SK-N-SH (cell line): ENCODE measurements at regions not wholly inside any gene's neighbourhood (a gene's known extent, or its start where the extent isn't known, plus 50 kb on each side); places are given as distances from the start of the nearest gene placed in this dataset.

Source experiments
- CTCF ChIA-PET: fragments of 300-600, 350-600 bp; formaldehyde crosslinking; extraction: SDS; loops from one replicate; lab custom pipeline; 2021; lab: Yijun Ruan, JAX
- POLR2A ChIA-PET: fragments of 350-600 bp; sonication (Branson Sonifier 250); formaldehyde crosslinking; extraction: SDS; loops from one replicate; lab custom pipeline; 2020; ENCODE audit warnings: antibody characterized with exemption, inconsistent platforms; lab: Yijun Ruan, JAX
- DNase-seq: peaks from one replicate; pipeline ENCODE4 v3.0.0; 2012
- H2AFZ ChIP-seq: fragments of 200-600 bp; sonication (generic); 2 replicates; pipeline ENCODE4 v1.8.1; 2016; ENCODE audit warnings: antibody characterized with exemption, mild to moderate bottlenecking, low read depth
- H3F3A ChIP-seq: fragments of 200-600 bp; sonication (generic); replicated peaks from 2 replicates; pipeline ENCODE3; 2016; ENCODE audit warnings: antibody characterized with exemption, mild to moderate bottlenecking; ENCODE audit not compliant: insufficient read depth
- H3K27ac ChIP-seq, 2 experiments: fragments of 200-500 bp in 1 of 2; fragments of 200-600 bp in 1 of 2; sonication (Bioruptor generic) in 1 of 2; sonication (generic), shearing (Covaris generic) in 1 of 2; 2 replicates each; pipeline versions ENCODE4 v1.5.1 to v1.6.1; 2014 to 2016; ENCODE audit warnings: low read depth in 2 of 2, inconsistent platforms in 1 of 2, low read length in 1 of 2, mild to moderate bottlenecking in 1 of 2, mixed read lengths in 1 of 2
- H3K27me3 ChIP-seq: fragments of 200-600 bp; sonication (generic), shearing (Covaris generic); 2 replicates; pipeline ENCODE4 v1.6.1; 2016; ENCODE audit warnings: mixed run types; ENCODE audit not compliant: insufficient read depth
- H3K36me3 ChIP-seq, 2 experiments: fragments of 200-500 bp in 1 of 2; fragments of 200-600 bp in 1 of 2; sonication (Bioruptor generic) in 1 of 2; sonication (generic) in 1 of 2; replicated peaks in 1 of 2; 2 replicates each; pipeline versions ENCODE3 to v1.5.1; 2014 to 2016; ENCODE audit warnings: low read length in 1 of 2, mild to moderate bottlenecking in 1 of 2; ENCODE audit not compliant: insufficient read depth in 2 of 2, control insufficient read depth in 1 of 2
- H3K4me1 ChIP-seq, 2 experiments: fragments of 200-500 bp in 1 of 2; fragments of 200-600 bp in 1 of 2; sonication (Bioruptor generic) in 1 of 2; sonication (generic), shearing (Covaris generic) in 1 of 2; 2 replicates each; pipeline versions ENCODE4 v1.5.1 to v1.6.1; 2014 to 2016; ENCODE audit warnings: low read depth in 1 of 2, low read length in 1 of 2, mixed run types in 1 of 2; ENCODE audit not compliant: insufficient read depth in 2 of 2, control insufficient read depth in 1 of 2
- H3K4me2 ChIP-seq: fragments of 200-600 bp; sonication (generic), shearing (Covaris generic); 2 replicates; pipeline ENCODE4 v1.6.1; 2017; ENCODE audit warnings: mixed run types
- H3K4me3 ChIP-seq, 2 experiments: fragments of 200-500 bp in 1 of 2; fragments of 200-600 bp in 1 of 2; sonication (Bioruptor generic) in 1 of 2; sonication (generic), shearing (Covaris generic) in 1 of 2; 2 replicates each; pipeline versions ENCODE4 v1.5.1 to v1.8.1; 2014 to 2016; ENCODE audit warnings: low read depth in 2 of 2, inconsistent platforms in 1 of 2, low read length in 1 of 2, mild to moderate bottlenecking in 1 of 2, mixed read lengths in 1 of 2, moderate library complexity in 1 of 2
- H3K79me2 ChIP-seq: fragments of 200-600 bp; sonication (generic); 2 replicates; pipeline ENCODE4 v1.8.1; 2017; ENCODE audit warnings: mild to moderate bottlenecking; ENCODE audit not compliant: insufficient read depth
- H3K9ac ChIP-seq: fragments of 200-600 bp; sonication (generic); 2 replicates; pipeline ENCODE4 v1.6.1; 2017; ENCODE audit warnings: mixed run types
- H3K9me2 ChIP-seq: fragments of 200-600 bp; sonication (generic); 2 replicates; pipeline ENCODE4 v1.6.1; 2017; ENCODE audit warnings: mixed run types
- H3K9me3 ChIP-seq: fragments of 200-600 bp; sonication (generic); 2 replicates; pipeline ENCODE4 v1.6.1; 2017; ENCODE audit warnings: mixed run types, mild to moderate bottlenecking, moderate library complexity
- H4K20me1 ChIP-seq: fragments of 200-600 bp; sonication (generic); 2 replicates; pipeline ENCODE4 v1.6.1; 2017; ENCODE audit warnings: mild to moderate bottlenecking, mixed run types; ENCODE audit not compliant: insufficient read depth
- CHD2 ChIP-seq: fragments of 150-350 bp; IDR thresholded peaks from 2 replicates; pipeline ENCODE4 v1.6.1; 2018; ENCODE audit warnings: low read length; ENCODE audit not compliant: partially characterized antibody
- CTCF ChIP-seq: fragments of 200-600 bp; sonication (generic); IDR thresholded peaks from 2 replicates; pipeline ENCODE4 v1.6.1; 2017; ENCODE audit warnings: antibody characterized with exemption, mild to moderate bottlenecking, moderate library complexity
- EP300 ChIP-seq, 2 experiments: IDR thresholded peaks; 2 replicates each; pipeline versions ENCODE4 v1.4.0 to v1.6.1; 2012; ENCODE audit warnings: borderline replicate concordance in 1 of 2, low read depth in 1 of 2, low read length in 1 of 2
- FOXM1 ChIP-seq: IDR thresholded peaks from 2 replicates; pipeline ENCODE4 v1.4.0; 2012; ENCODE audit warnings: low read depth, mild to moderate bottlenecking
- GABPA ChIP-seq: IDR thresholded peaks from 2 replicates; pipeline ENCODE4 v1.4.0; 2012; ENCODE audit warnings: low read depth, mild to moderate bottlenecking
- GATA2 ChIP-seq: sonication (generic); formaldehyde crosslinking; IDR thresholded peaks from 2 replicates; pipeline ENCODE4 v1.5.0; 2020; ENCODE audit warnings: mild to moderate bottlenecking, missing genetic modification reagents
- MAX ChIP-seq: IDR thresholded peaks from 2 replicates; pipeline ENCODE4 v1.4.0; 2012; ENCODE audit warnings: low read depth
- MEF2A ChIP-seq: IDR thresholded peaks from 2 replicates; pipeline ENCODE4 v1.4.0; 2012; ENCODE audit warnings: low read depth, borderline replicate concordance
- MXI1 ChIP-seq: IDR thresholded peaks from 2 replicates; pipeline ENCODE4 v1.6.1; 2012; ENCODE audit warnings: mild to moderate bottlenecking, low read depth, low read length, improper control_type of control experiment
- NRF1 ChIP-seq: IDR thresholded peaks from 2 replicates; pipeline ENCODE4 v1.6.1; 2012; ENCODE audit warnings: low read depth, mild to moderate bottlenecking, low read length
- POLR2AphosphoS5 ChIP-seq: IDR thresholded peaks from 2 replicates; pipeline ENCODE4 v1.6.1; 2012; ENCODE audit warnings: low read depth, low read length
- RCOR1 ChIP-seq: fragments of 150-350 bp; IDR thresholded peaks from 2 replicates; pipeline ENCODE4 v1.6.1; 2017; ENCODE audit warnings: antibody characterized with exemption, low read length
- RFX5 ChIP-seq: IDR thresholded peaks from 2 replicates; pipeline ENCODE4 v1.6.1; 2012; ENCODE audit warnings: mild to moderate bottlenecking, improper control_type of control experiment, low read length
- SMC3 ChIP-seq: IDR thresholded peaks from 2 replicates; pipeline ENCODE4 v1.6.1; 2012; ENCODE audit warnings: low read depth, low read length, improper control_type of control experiment
- TCF12 ChIP-seq: IDR thresholded peaks from 2 replicates; pipeline ENCODE4 v1.4.0; 2012
- TEAD4 ChIP-seq: IDR thresholded peaks from 2 replicates; pipeline ENCODE4 v1.4.0; 2012; ENCODE audit warnings: mild to moderate bottlenecking, borderline replicate concordance; ENCODE audit not compliant: insufficient read depth
- YY1 ChIP-seq: IDR thresholded peaks from 2 replicates; pipeline ENCODE4 v1.4.0; 2012; ENCODE audit warnings: low read depth, mild to moderate bottlenecking
- WGBS: methylation state at CpG from one replicate; pipeline ENCODE4 v1.1.6; 2017; ENCODE audit warnings: low lambda C conversion rate; 5-methylcytosine and 5-hydroxymethylcytosine counted together
- TF ChIP-seq, protein P1 (sequence below): IDR thresholded peaks from 2 replicates; pipeline ENCODE4 v1.4.0; 2012; ENCODE audit warnings: low read depth, borderline replicate concordance

DNA sequence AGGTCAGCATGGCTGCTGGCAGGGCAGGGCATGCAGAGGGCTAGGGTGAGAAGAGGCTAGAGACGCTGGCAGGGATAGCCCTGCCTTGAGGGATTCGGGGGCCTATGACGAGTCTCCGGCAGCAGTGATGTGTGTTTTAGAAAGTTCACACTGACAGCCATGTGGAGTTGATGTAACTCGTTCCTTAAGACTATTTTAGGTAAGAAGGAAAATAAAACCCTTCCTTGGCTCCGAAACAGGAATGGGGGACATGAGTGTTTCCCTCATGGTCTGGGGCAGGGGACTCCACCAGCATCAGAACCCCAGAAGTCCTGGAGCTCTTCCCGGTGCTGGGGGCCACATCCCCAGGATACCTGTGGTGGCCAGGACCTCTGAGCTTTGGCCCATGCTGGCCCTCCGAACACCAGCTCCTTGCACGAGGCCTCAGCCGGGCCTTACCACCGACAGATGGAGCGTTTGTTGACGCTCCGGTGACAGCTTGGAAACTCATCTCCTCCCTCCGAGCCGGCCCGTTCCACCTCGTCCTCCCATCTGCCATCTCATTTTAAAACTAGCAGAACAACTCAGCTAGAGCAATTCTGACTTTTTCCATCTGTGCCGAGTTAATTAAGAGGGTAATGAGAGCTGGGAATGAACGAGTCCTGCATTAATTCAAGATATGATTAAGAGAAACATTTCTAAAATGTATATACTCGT lies 337.7 kb downstream of the CDK5RAP2 start:
- CTCF ChIA-PET: no interaction called here

DNA sequence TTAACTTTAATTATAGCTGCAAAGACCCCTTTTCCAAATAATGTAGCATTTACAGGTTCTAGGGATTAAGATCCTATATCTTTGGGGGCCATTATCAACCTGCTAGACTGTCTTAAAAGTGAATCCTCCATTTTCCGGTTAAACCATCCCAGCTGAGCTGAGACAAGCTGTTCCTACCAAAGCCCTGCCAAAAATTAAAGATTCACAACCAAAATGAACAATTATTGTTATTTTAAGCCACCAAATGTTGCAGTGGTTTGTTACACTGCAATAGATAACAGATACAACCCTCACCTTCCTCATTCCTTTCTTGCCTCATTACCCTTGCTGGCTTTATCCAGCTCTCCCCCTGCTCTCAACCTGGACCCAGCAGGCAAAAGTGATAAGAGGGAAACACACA lies 343.4 kb downstream of the CDK5RAP2 start:
- CTCF ChIA-PET: no interaction called here
- Histone ChIP-seq H3K27ac (no peak overlapping the region), H3K9me3 (no peaks in the 10 kb centered on the region), H3K36me3 (no peaks in the 10 kb centered on the region), H3K27me3 (no peaks in the 10 kb centered on the region), H3F3A (no peaks in the 10 kb centered on the region), H3K9me2 (no peaks in the 10 kb centered on the region), H3K9ac (no peak overlapping the region), H3K4me1 (peaks cover 0 to under 1% of the 10 kb centered on the region in 2 experiments; a peak in 1 of 4 replicates), H4K20me1 (no peaks in the 10 kb centered on the region), H3K4me2 (no peak overlapping the region), H2AFZ (no peak overlapping the region), H3K79me2 (no peaks in the 10 kb centered on the region), H3K4me3 (no peak overlapping the region)
- 0% methylated on average over 1 of the region's 1 CpG for WGBS
- DNase-seq: no peak
- POLR2A ChIA-PET: no interaction called here
- TF ChIP-seq EP300 (IDR thresholded peaks at IDR 0.05; ENCODE audit: borderline replicate concordance in 1 of 2, low read depth in 1 of 2, low read length in 1 of 2): no peak
- TF ChIP-seq TCF12: no peak
- no peak for TF ChIP-seq MXI1
- TF ChIP-seq FOXM1: no peak
- TF ChIP-seq GATA2: no peak
- no peak for TF ChIP-seq POLR2AphosphoS5
- no peak for TF ChIP-seq YY1
- no peak for TF ChIP-seq SMC3
- TF ChIP-seq RCOR1: no peak
- no peak for TF ChIP-seq TEAD4
- TF ChIP-seq NRF1: no peak
- no peak for TF ChIP-seq CHD2
- TF ChIP-seq MEF2A: no peak
- TF ChIP-seq GABPA: no peak

More for the DNA sequence above, 337.7 kb downstream of the CDK5RAP2 start:
- Histone ChIP-seq H3K9me3 (no peaks in the 10 kb centered on the region), H3K9me2 (no peaks in the 10 kb centered on the region), H3K79me2 (no peaks in the 10 kb centered on the region), H3K4me1 (no peaks in the 10 kb centered on the region), H3K9ac (no peak overlapping the region), H3K4me2 (no peak overlapping the region), H4K20me1 (no peaks in the 10 kb centered on the region), H3F3A (no peaks in the 10 kb centered on the region), H3K27me3 (no peaks in the 10 kb centered on the region), H3K27ac (no peak overlapping the region), H3K36me3 (no peaks in the 10 kb centered on the region), H2AFZ (no peak overlapping the region), H3K4me3 (no peak overlapping the region)
- 36% methylated on average over 17 of the region's 21 CpGs for WGBS
- DNase-seq: no peak
- POLR2A ChIA-PET: no interaction called here
- TF ChIP-seq, protein P1, sequence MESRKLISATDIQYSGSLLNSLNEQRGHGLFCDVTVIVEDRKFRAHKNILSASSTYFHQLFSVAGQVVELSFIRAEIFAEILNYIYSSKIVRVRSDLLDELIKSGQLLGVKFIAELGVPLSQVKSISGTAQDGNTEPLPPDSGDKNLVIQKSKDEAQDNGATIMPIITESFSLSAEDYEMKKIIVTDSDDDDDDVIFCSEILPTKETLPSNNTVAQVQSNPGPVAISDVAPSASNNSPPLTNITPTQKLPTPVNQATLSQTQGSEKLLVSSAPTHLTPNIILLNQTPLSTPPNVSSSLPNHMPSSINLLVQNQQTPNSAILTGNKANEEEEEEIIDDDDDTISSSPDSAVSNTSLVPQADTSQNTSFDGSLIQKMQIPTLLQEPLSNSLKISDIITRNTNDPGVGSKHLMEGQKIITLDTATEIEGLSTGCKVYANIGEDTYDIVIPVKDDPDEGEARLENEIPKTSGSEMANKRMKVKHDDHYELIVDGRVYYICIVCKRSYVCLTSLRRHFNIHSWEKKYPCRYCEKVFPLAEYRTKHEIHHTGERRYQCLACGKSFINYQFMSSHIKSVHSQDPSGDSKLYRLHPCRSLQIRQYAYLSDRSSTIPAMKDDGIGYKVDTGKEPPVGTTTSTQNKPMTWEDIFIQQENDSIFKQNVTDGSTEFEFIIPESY: no peak
- TF ChIP-seq FOXM1: no peak
- TF ChIP-seq MAX: no peak
- TF ChIP-seq CTCF: no peak
- TF ChIP-seq MEF2A: no peak
- no peak for TF ChIP-seq RFX5
- TF ChIP-seq TCF12: no peak
